A549 (cell line): ENCODE measurements at regions not wholly inside any gene's neighbourhood (a gene's known extent, or its start where the extent isn't known, plus 50 kb on each side); places are given as distances from the start of the nearest gene placed in this dataset.

Experiments used
- ATAC-seq, 2 experiments: fragments of 200-7000 bp in 1 of 2; fragments of >200 bp in 1 of 2; cut with Nextera tagmentation in 1 of 2; cut with Tn5 transposase in 1 of 2; 3 replicates each; pipeline versions ENCODE4 v1.8.0 to v1.9.1; 2018 to 2020; ENCODE audit warnings: mild to moderate bottlenecking in 1 of 2, moderate library complexity in 1 of 2
- CTCF ChIA-PET: fragments of 300-600 bp; sonication (Branson Sonifier 250); formaldehyde crosslinking; extraction: SDS; loops from one replicate; lab custom pipeline; 2021; ENCODE audit warnings: antibody characterized with exemption, inconsistent platforms; lab: Yijun Ruan, JAX
- POLR2A ChIA-PET: fragments of 350-600 bp; formaldehyde crosslinking; extraction: SDS; loops from one replicate; lab custom pipeline; 2021; ENCODE audit warnings: antibody characterized with exemption, inconsistent platforms; lab: Yijun Ruan, JAX
- DNase-seq, 2 experiments: peaks; one replicate each; pipeline versions ENCODE4 v3.0.0 to v3.0.0-alpha.2; 2011 to 2016; ENCODE audit warnings: low read depth in 1 of 2, low spot score in 1 of 2
- FAIRE-seq: peaks from 2 replicates; lab custom pipeline; 2011; peaks lifted over from hg19 to GRCh38; lab: Jason Lieb, UNC
- H3K27ac ChIP-seq, 2 experiments: fragments of >200 bp; sonication (Bioruptor Twin); formaldehyde crosslinking; 3 replicates each; pipeline ENCODE4 v1.5.1; 2016 to 2017
- H3K4me1 ChIP-seq: fragments of >200 bp; sonication (Bioruptor Twin); formaldehyde crosslinking; 3 replicates; pipeline ENCODE4 v1.6.1; 2016
- H3K4me2 ChIP-seq: fragments of >200 bp; sonication (Bioruptor Twin); formaldehyde crosslinking; 3 replicates; pipeline ENCODE4 v1.6.1; 2016
- H3K4me3 ChIP-seq: fragments of >200 bp; sonication (Bioruptor Twin); formaldehyde crosslinking; 3 replicates; pipeline ENCODE4 v1.5.1; 2016
- H3K9me3 ChIP-seq: fragments of >200 bp; sonication (Bioruptor Twin); formaldehyde crosslinking; 3 replicates; pipeline ENCODE4 v1.6.1; 2016
- BCL3 ChIP-seq: fragments of >200 bp; sonication (Bioruptor Twin); formaldehyde crosslinking; IDR thresholded peaks from 3 replicates; pipeline ENCODE4 v1.6.1; 2016
- BHLHE40 ChIP-seq: IDR thresholded peaks from 2 replicates; pipeline ENCODE4 v1.6.1; 2012; ENCODE audit warnings: low read depth, low read length, inconsistent platforms
- EP300 ChIP-seq, 2 experiments: fragments of >200 bp; sonication (Bioruptor Twin); formaldehyde crosslinking; IDR thresholded peaks; 2 replicates in 1 of 2; 3 replicates in 1 of 2; pipeline ENCODE4 v1.6.1; 2016 to 2017
- ESRRA ChIP-seq: fragments of 150-350 bp; IDR thresholded peaks from 2 replicates; pipeline ENCODE4 v1.6.1; 2014; ENCODE audit warnings: mild to moderate bottlenecking, low read length, borderline replicate concordance
- FOSL2 ChIP-seq, 2 experiments: fragments of 450-650 bp in 1 of 2; fragments of >200 bp in 1 of 2; sonication (Bioruptor Twin) in 1 of 2; formaldehyde crosslinking; IDR thresholded peaks; 2 replicates each; pipeline versions ENCODE4 v1.5.0 to v1.6.1; 2016 to 2020; ENCODE audit warnings: mild to moderate bottlenecking in 1 of 2, moderate library complexity in 1 of 2
- HES2 ChIP-seq: fragments of >200 bp; sonication (Bioruptor Twin); formaldehyde crosslinking; IDR thresholded peaks from 2 replicates; pipeline ENCODE4 v1.6.1; 2016
- HEYL ChIP-seq: fragments of 250-450 bp; sonication (Bioruptor Pico); IDR thresholded peaks from 2 replicates; pipeline ENCODE4 v1.8.0; 2021; ENCODE audit warnings: mild to moderate bottlenecking, moderate library complexity
- HOXA7 ChIP-seq: fragments of 250-450 bp; sonication (Bioruptor Pico); IDR thresholded peaks from 2 replicates; pipeline ENCODE4 v1.5.0; 2020; ENCODE audit warnings: mild to moderate bottlenecking, moderate library complexity
- HOXB13 ChIP-seq: fragments of 250-450 bp; sonication (Bioruptor Pico); IDR thresholded peaks from 2 replicates; pipeline ENCODE4 v1.5.0; 2020; ENCODE audit warnings: low read depth, mild to moderate bottlenecking, moderate library complexity
- KDM5A ChIP-seq: fragments of 200-600 bp; sonication (generic); IDR thresholded peaks from 2 replicates; pipeline ENCODE4 v1.6.1; 2016; ENCODE audit warnings: antibody characterized with exemption, mild to moderate bottlenecking
- MAFK ChIP-seq: fragments of 450-650 bp; IDR thresholded peaks from 2 replicates; pipeline ENCODE4 v1.6.1; 2014; ENCODE audit not compliant: partially characterized antibody
- MAZ ChIP-seq: fragments of 150-350 bp; IDR thresholded peaks from 2 replicates; pipeline ENCODE4 v1.6.1; 2014; ENCODE audit warnings: antibody characterized with exemption, low read depth, low read length, borderline replicate concordance
- MYC ChIP-seq: IDR thresholded peaks from 2 replicates; pipeline ENCODE4 v1.6.1; 2012; ENCODE audit warnings: mild to moderate bottlenecking, inconsistent platforms, low read length, improper control_type of control experiment, borderline replicate concordance
- NFE2L2 ChIP-seq: fragments of 150-350 bp; conservative IDR thresholded peaks from 2 replicates; pipeline ENCODE4 v1.6.1; 2014; ENCODE audit warnings: low read length
- NR3C1 ChIP-seq: fragments of >200 bp; sonication (Bioruptor Twin); formaldehyde crosslinking; IDR thresholded peaks from 3 replicates; pipeline ENCODE4 v1.6.1; 2017
- RARB ChIP-seq: fragments of 250-450 bp; sonication (Bioruptor Pico); IDR thresholded peaks from 2 replicates; pipeline ENCODE4 v1.8.0; 2021; ENCODE audit warnings: mild to moderate bottlenecking, moderate library complexity
- REST ChIP-seq: fragments of 200-600 bp; sonication (generic); IDR thresholded peaks from 2 replicates; pipeline ENCODE4 v1.6.1; 2016; ENCODE audit warnings: antibody characterized with exemption, mild to moderate bottlenecking, moderate library complexity
- RFX5 ChIP-seq: fragments of 450-650 bp; IDR thresholded peaks from 2 replicates; pipeline ENCODE4 v1.7.1; 2014; ENCODE audit warnings: antibody characterized with exemption, mild to moderate bottlenecking, moderate library complexity
- SMC3 ChIP-seq: fragments of >200 bp; sonication (Bioruptor Twin); formaldehyde crosslinking; IDR thresholded peaks from 3 replicates; pipeline ENCODE4 v1.6.1; 2018; ENCODE audit warnings: inconsistent platforms
- ZC3H11A ChIP-seq: fragments of 450-650 bp; IDR thresholded peaks from 2 replicates; pipeline ENCODE4 v1.6.1; 2014; ENCODE audit warnings: antibody characterized with exemption, mild to moderate bottlenecking
- ZNF302 ChIP-seq: fragments of 250-450 bp; sonication (Bioruptor Pico); IDR thresholded peaks from 2 replicates; pipeline ENCODE4 v1.9.0; 2021; ENCODE audit warnings: inconsistent platforms, mild to moderate bottlenecking, moderate library complexity
- WGBS: methylation state at CpG from one replicate; pipeline ENCODE4 v1.1.6; 2017; ENCODE audit errors: missing lambda C conversion rate; 5-methylcytosine and 5-hydroxymethylcytosine counted together

- ChIA-PET POLR2A (no interaction called here), CTCF (no interaction called here)
- Histone ChIP-seq H3K9me3 (no peaks in the 10 kb centered on the region), H3K4me2 (peak overlapping the region; percentile 61), H3K27ac (no peak overlapping the region), H3K4me1 (no peaks in the 10 kb centered on the region; the same call in 2 of the 3 replicates), H3K4me3 (no peak overlapping the region)
- ATAC-seq (no peak), DNase-seq (no peak), FAIRE-seq (no peak)
- TF ChIP-seq HOXB13 (CRISPR knock-in tag) (no peak), NFE2L2 (no peak), EP300 (IDR thresholded peaks at IDR 0.05) (no peak), REST (no peak), RFX5 (no peak), RARB (no peak), MAFK (no peak), ESRRA (no peak), HEYL (no peak)
- 7% methylated on average over 4 of the region's 4 CpGs for WGBS
Observed at GRCh38 chr11:104652996-104653395, 245.3 kb downstream of the CASP12 start.

- FAIRE-seq (no peak), ATAC-seq (no peak), DNase-seq (peak in 1 of 2 experiments; percentile 11)
- no peak for TF ChIP-seq ESRRA
- Histone ChIP-seq H3K9me3 (no peaks in the 10 kb centered on the region), H3K4me1 (no peaks in the 10 kb centered on the region; the same call in 2 of the 3 replicates), H3K4me2 (no peak overlapping the region), H3K4me3 (no peak overlapping the region), H3K27ac (no peak overlapping the region)
- 55% methylated on average over 5 of the region's 5 CpGs for WGBS
- ChIA-PET POLR2A (no interaction called here), CTCF (no interaction called here)
Observed at GRCh38 chr11:104650234-104650633, 248.0 kb downstream of the CASP12 start.

- WGBS = 0% methylated on average over 1 of the region's 1 CpG
- DNase-seq (no peak), ATAC-seq (no peak), FAIRE-seq (no peak)
- Histone ChIP-seq H3K27ac (no peak overlapping the region), H3K9me3 (no peaks in the 10 kb centered on the region), H3K4me1 (no peaks in the 10 kb centered on the region; the same call in 2 of the 3 replicates), H3K4me3 (no peak overlapping the region), H3K4me2 (no peak overlapping the region)
- TF ChIP-seq NR3C1 (no peak), BHLHE40 (no peak), ZC3H11A (no peak), MYC (no peak)
- POLR2A ChIA-PET = no interaction called here
- CTCF ChIA-PET = no interaction called here
Observed at GRCh38 chr11:104649002-104649401, 249.3 kb downstream of the CASP12 start.

- Histone ChIP-seq H3K4me3 (no peak overlapping the region), H3K27ac (no peak overlapping the region), H3K9me3 (no peaks in the 10 kb centered on the region), H3K4me2 (no peak overlapping the region), H3K4me1 (no peaks in the 10 kb centered on the region)
- TF ChIP-seq HES2 (no peak), KDM5A (no peak), MAZ (no peak), ZNF302 (CRISPR knock-in tag) (no peak), SMC3 (no peak), FOSL2 (IDR thresholded peaks at IDR 0.05) (no peak), FOSL2 (CRISPR knock-in tag; IDR thresholded peaks at IDR 0.05) (no peak), RARB (no peak), BCL3 (no peak), EP300 (IDR thresholded peaks at IDR 0.05) (no peak), HOXA7 (CRISPR knock-in tag) (no peak)
- DNase-seq = no peak
- no peak for ATAC-seq
- ChIA-PET POLR2A (no interaction called here), CTCF (no interaction called here)
- FAIRE-seq = no peak
- WGBS = 26% methylated on average over 2 of the region's 2 CpGs
Observed at GRCh38 chr11:104645261-104646222, 252.7 kb downstream of the CASP12 start.
